GM23338 (cell line): ENCODE measurements at regions not wholly inside any gene's neighbourhood (a gene's known extent, or its start where the extent isn't known, plus 50 kb on each side); places are given as distances from the start of the nearest gene placed in this dataset.
"Not testable (repeated sequence)": the region's sequence is repeated elsewhere in the genome, so short reads cannot be mapped to it uniquely, and the experiment has no call there.

Source experiments
- ATAC-seq: fragments of 200-7000 bp; cut with Tn5 transposase; 3 replicates; pipeline ENCODE4 v1.9.1; 2020
- DNase-seq: peaks from one replicate; pipeline ENCODE4 v3.0.0-alpha.2; 2015; ENCODE audit warnings: low spot score
- H2AFZ ChIP-seq: fragments of 200-600 bp; sonication (generic); 2 replicates; pipeline ENCODE4 v1.8.0; 2016; ENCODE audit warnings: antibody characterized with exemption, mild to moderate bottlenecking, moderate library complexity
- H3F3A ChIP-seq: fragments of 200-600 bp; sonication (generic); replicated peaks from 2 replicates; pipeline ENCODE4 v1.8.0; 2017; ENCODE audit warnings: antibody characterized with exemption, mixed run types, low read depth
- H3K27ac ChIP-seq: fragments of 200-600 bp; sonication (generic); 2 replicates; pipeline ENCODE4 v1.6.1; 2016; ENCODE audit warnings: low read depth
- H3K27me3 ChIP-seq: fragments of 200-600 bp; sonication (generic); 2 replicates; pipeline ENCODE4 v1.8.0; 2016; ENCODE audit warnings: mild to moderate bottlenecking, mixed run types, moderate library complexity; ENCODE audit not compliant: insufficient read depth
- H3K36me3 ChIP-seq: fragments of 200-600 bp; sonication (generic); 2 replicates; pipeline ENCODE4 v1.8.0; 2016; ENCODE audit warnings: mild to moderate bottlenecking; ENCODE audit not compliant: insufficient read depth
- H3K4me1 ChIP-seq: fragments of 200-600 bp; sonication (generic); 2 replicates; pipeline ENCODE4 v1.8.0; 2016; ENCODE audit warnings: mild to moderate bottlenecking, moderate library complexity; ENCODE audit not compliant: insufficient read depth
- H3K4me2 ChIP-seq: fragments of 200-600 bp; sonication (generic); 2 replicates; pipeline ENCODE4 v1.7.1; 2017; ENCODE audit warnings: mixed run types
- H3K4me3 ChIP-seq: fragments of 200-600 bp; sonication (generic); 2 replicates; pipeline ENCODE4 v1.6.1; 2016; ENCODE audit warnings: mixed run types
- H3K79me2 ChIP-seq: fragments of 200-600 bp; sonication (generic); replicated peaks from 2 replicates; pipeline ENCODE4 v1.8.0; 2017; ENCODE audit warnings: mild to moderate bottlenecking; ENCODE audit not compliant: insufficient read depth
- H3K9me2 ChIP-seq: fragments of 200-600 bp; sonication (generic); 2 replicates; pipeline ENCODE4 v1.8.0; 2017; ENCODE audit not compliant: insufficient read depth
- H4K20me1 ChIP-seq: fragments of 200-600 bp; sonication (generic); replicated peaks from 2 replicates; pipeline ENCODE4 v1.8.0; 2017; ENCODE audit warnings: mild to moderate bottlenecking; ENCODE audit not compliant: insufficient read depth
- H3K27ac Mint-ChIP-seq: 2 replicates; pipeline ENCODE4 v1.8.0; 2020; ENCODE audit warnings: inconsistent platforms, mild to moderate bottlenecking, moderate library complexity, mixed read lengths
- H3K27me3 Mint-ChIP-seq: 3 replicates; pipeline ENCODE4 v1.8.0; 2022; ENCODE audit warnings: low read depth, mild to moderate bottlenecking, moderate library complexity, mixed read lengths, inconsistent platforms; ENCODE audit not compliant: insufficient read depth, poor library complexity
- H3K36me3 Mint-ChIP-seq: 3 replicates; pipeline ENCODE4 v1.8.0; 2021; ENCODE audit warnings: low read depth, mild to moderate bottlenecking, inconsistent platforms, moderate library complexity, mixed read lengths
- H3K4me1 Mint-ChIP-seq: 3 replicates; pipeline ENCODE4 v1.8.0; 2020; ENCODE audit warnings: mild to moderate bottlenecking, inconsistent platforms, mixed read lengths
- H3K4me3 Mint-ChIP-seq: 3 replicates; pipeline ENCODE4 v1.8.0; 2021; ENCODE audit warnings: moderate library complexity, mild to moderate bottlenecking, inconsistent platforms, mixed read lengths
- H3K9me3 Mint-ChIP-seq: 3 replicates; pipeline ENCODE4 v1.8.0; 2020; ENCODE audit warnings: moderate library complexity, mild to moderate bottlenecking, inconsistent platforms, mixed read lengths
- CREB1 ChIP-seq: fragments of 250-450 bp; sonication (Bioruptor Pico); IDR thresholded peaks from 2 replicates; pipeline ENCODE4 v1.5.0; 2020; ENCODE audit warnings: low read depth, mild to moderate bottlenecking, moderate library complexity
- EZH2 ChIP-seq: fragments of 200-600 bp; sonication (generic); IDR thresholded peaks from one replicate; pipeline ENCODE4 v1.8.0; 2017; ENCODE audit warnings: antibody characterized with exemption, mild to moderate bottlenecking, low read depth; ENCODE audit not compliant: unreplicated experiment
- EZH2phosphoT487 ChIP-seq: fragments of 200-600 bp; sonication (generic); IDR thresholded peaks from one replicate; pipeline ENCODE4 v1.8.1; 2018; ENCODE audit warnings: antibody characterized with exemption; ENCODE audit not compliant: unreplicated experiment
- JUNB ChIP-seq: IDR thresholded peaks from one replicate; pipeline ENCODE4 v1.6.1; 2016; ENCODE audit warnings: antibody characterized with exemption; ENCODE audit not compliant: unreplicated experiment
- POLR2AphosphoS5 ChIP-seq: IDR thresholded peaks from 2 replicates; pipeline ENCODE4 v1.6.1; 2016; ENCODE audit warnings: antibody characterized with exemption, low read depth
- REST ChIP-seq: IDR thresholded peaks from one replicate; pipeline ENCODE4 v1.6.1; 2018; ENCODE audit warnings: antibody characterized with exemption; ENCODE audit not compliant: unreplicated experiment
- STAT1 ChIP-seq: IDR thresholded peaks from one replicate; pipeline ENCODE4 v1.6.1; 2016; ENCODE audit warnings: antibody characterized with exemption; ENCODE audit not compliant: unreplicated experiment
- ZNF114 ChIP-seq: fragments of 250-450 bp; sonication (Bioruptor Pico); IDR thresholded peaks from 2 replicates; pipeline ENCODE4 v1.5.0; 2020; ENCODE audit warnings: mild to moderate bottlenecking, moderate library complexity
- ZNF462 ChIP-seq: fragments of 250-450 bp; sonication (Bioruptor Pico); IDR thresholded peaks from 2 replicates; pipeline ENCODE4 v1.5.0; 2020; ENCODE audit warnings: mild to moderate bottlenecking, moderate library complexity

GRCh38 chrX:95973456-95974095 lies 711.1 kb upstream of the DIAPH2 start:
- not testable (repeated sequence) for H2AFZ ChIP-seq, H3K4me1 Mint-ChIP-seq, H3F3A ChIP-seq, H3K27ac Mint-ChIP-seq, H3K4me1 ChIP-seq, H3K27me3 Mint-ChIP-seq, H3K27me3 ChIP-seq, DNase-seq, ATAC-seq, H3K27ac ChIP-seq, H3K4me3 ChIP-seq, H3K9me2 ChIP-seq, H3K36me3 ChIP-seq, H3K4me3 Mint-ChIP-seq, H4K20me1 ChIP-seq, H3K4me2 ChIP-seq, H3K9me3 Mint-ChIP-seq, H3K79me2 ChIP-seq, H3K36me3 Mint-ChIP-seq

- no peak for ATAC-seq
- Histone ChIP-seq H3F3A (no peaks in the 10 kb centered on the region), H2AFZ (no peak overlapping the region), H3K4me1 (no peaks in the 10 kb centered on the region), H3K36me3 (no peaks in the 10 kb centered on the region), H3K79me2 (no peaks in the 10 kb centered on the region), H4K20me1 (no peaks in the 10 kb centered on the region), H3K27me3 (no peaks in the 10 kb centered on the region), H3K27ac (no peak overlapping the region), H3K4me2 (no peak overlapping the region), H3K9me2 (no peaks in the 10 kb centered on the region), H3K4me3 (no peak overlapping the region)
- Mint-ChIP-seq H3K27ac (no peak overlapping the region), H3K4me1 (no peaks in the 10 kb centered on the region), H3K4me3 (no peak overlapping the region), H3K36me3 (no peaks in the 10 kb centered on the region), H3K9me3 (no peaks in the 10 kb centered on the region), H3K27me3 (no peaks in the 10 kb centered on the region)
- TF ChIP-seq ZNF114 (CRISPR knock-in tag), result no peak
- TF ChIP-seq POLR2AphosphoS5, result no peak
- TF ChIP-seq STAT1, result no peak
- no peak for TF ChIP-seq EZH2
- TF ChIP-seq JUNB, result no peak
- no peak for TF ChIP-seq CREB1 (CRISPR knock-in tag)
- TF ChIP-seq REST, result no peak
- TF ChIP-seq EZH2phosphoT487, result no peak
- DNase-seq, result no peak
Observed at GRCh38 chrX:95974096-95974470, 710.6 kb upstream of the DIAPH2 start.

- Histone ChIP-seq H3F3A (no peaks in the 10 kb centered on the region), H3K79me2 (no peaks in the 10 kb centered on the region), H3K4me2 (no peak overlapping the region), H3K4me1 (no peaks in the 10 kb centered on the region), H3K27me3 (no peaks in the 10 kb centered on the region), H3K27ac (no peak overlapping the region), H4K20me1 (no peaks in the 10 kb centered on the region), H3K4me3 (no peak overlapping the region), H3K9me2 (no peaks in the 10 kb centered on the region), H3K36me3 (no peaks in the 10 kb centered on the region), H2AFZ (no peak overlapping the region)
- Mint-ChIP-seq H3K4me3 (no peak overlapping the region), H3K4me1 (no peaks in the 10 kb centered on the region), H3K36me3 (no peaks in the 10 kb centered on the region), H3K9me3 (no peaks in the 10 kb centered on the region), H3K27me3 (no peaks in the 10 kb centered on the region), H3K27ac (no peak overlapping the region)
- ATAC-seq (no peak), DNase-seq (no peak)
- TF ChIP-seq CREB1 (CRISPR knock-in tag) (no peak), ZNF462 (CRISPR knock-in tag) (no peak)
Observed at GRCh38 chrX:95974890-95975289, 709.8 kb upstream of the DIAPH2 start.
